Ishikawa (cell line): ENCODE measurements at regions not wholly inside any gene's neighbourhood (a gene's known extent, or its start where the extent isn't known, plus 50 kb on each side); places are given as distances from the start of the nearest gene placed in this dataset.

ENCODE experiments used
- CEBPB ChIP-seq: IDR thresholded peaks from 2 replicates; pipeline ENCODE4 v1.6.1; 2012
- CREB1 ChIP-seq: IDR thresholded peaks from 2 replicates; pipeline ENCODE4 v1.6.1; 2012; ENCODE audit warnings: low read depth
- EGR1 ChIP-seq: IDR thresholded peaks from 2 replicates; pipeline ENCODE4 v1.6.1; 2012
- EP300 ChIP-seq: IDR thresholded peaks from 2 replicates; pipeline ENCODE4 v1.6.1; 2012; ENCODE audit warnings: borderline replicate concordance
- FOXM1 ChIP-seq: IDR thresholded peaks from 2 replicates; pipeline ENCODE4 v1.6.1; 2012; ENCODE audit warnings: low read depth, borderline replicate concordance
- NFIC ChIP-seq: IDR thresholded peaks from 2 replicates; pipeline ENCODE4 v1.6.1; 2012
- RAD21 ChIP-seq: IDR thresholded peaks from 2 replicates; pipeline ENCODE4 v1.6.1; 2012; ENCODE audit warnings: low read depth
- TAF1 ChIP-seq: IDR thresholded peaks from 2 replicates; pipeline ENCODE4 v1.6.1; 2012; ENCODE audit warnings: low read depth, mild to moderate bottlenecking
- TCF12 ChIP-seq: IDR thresholded peaks from 2 replicates; pipeline ENCODE4 v1.6.1; 2012; ENCODE audit warnings: low read depth
- TEAD4 ChIP-seq: IDR thresholded peaks from 2 replicates; pipeline ENCODE4 v1.6.1; 2012
- YY1 ChIP-seq: IDR thresholded peaks from 2 replicates; pipeline ENCODE4 v1.6.1; 2012; ENCODE audit warnings: low read depth
- ZBTB7A ChIP-seq: IDR thresholded peaks from 2 replicates; pipeline ENCODE4 v1.6.1; 2012; ENCODE audit warnings: low read depth
- TF ChIP-seq, protein P1 (sequence below): IDR thresholded peaks from 2 replicates; pipeline ENCODE4 v1.6.1; 2012
- TF ChIP-seq, protein P2 (sequence below): IDR thresholded peaks from 2 replicates; pipeline ENCODE4 v1.6.1; 2012; ENCODE audit warnings: low read depth, mild to moderate bottlenecking
- TF ChIP-seq, protein P3 (sequence below): IDR thresholded peaks from 2 replicates; pipeline ENCODE4 v1.6.1; 2012

DNA sequence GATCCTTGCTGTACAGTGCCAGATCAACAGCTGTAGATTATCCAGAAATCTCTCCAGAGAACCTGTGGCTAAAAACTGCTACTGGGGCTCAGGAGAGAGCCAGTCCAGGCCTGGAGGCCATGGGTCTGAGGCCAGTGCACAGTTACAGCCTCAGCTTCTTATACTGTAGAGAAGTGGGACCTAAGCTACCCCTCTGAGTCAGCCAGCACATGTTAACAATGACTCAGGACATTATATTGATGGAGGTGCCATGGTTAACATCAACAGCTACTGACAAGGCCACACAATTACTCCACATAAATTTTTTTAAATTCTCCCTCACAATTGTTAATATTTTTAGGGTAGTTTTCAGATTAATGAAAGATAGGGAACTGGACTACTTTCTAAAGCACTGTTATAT lies 138.5 kb downstream of the RBM26 start:
- TF ChIP-seq TCF12 (no peak), YY1 (no peak)

DNA sequence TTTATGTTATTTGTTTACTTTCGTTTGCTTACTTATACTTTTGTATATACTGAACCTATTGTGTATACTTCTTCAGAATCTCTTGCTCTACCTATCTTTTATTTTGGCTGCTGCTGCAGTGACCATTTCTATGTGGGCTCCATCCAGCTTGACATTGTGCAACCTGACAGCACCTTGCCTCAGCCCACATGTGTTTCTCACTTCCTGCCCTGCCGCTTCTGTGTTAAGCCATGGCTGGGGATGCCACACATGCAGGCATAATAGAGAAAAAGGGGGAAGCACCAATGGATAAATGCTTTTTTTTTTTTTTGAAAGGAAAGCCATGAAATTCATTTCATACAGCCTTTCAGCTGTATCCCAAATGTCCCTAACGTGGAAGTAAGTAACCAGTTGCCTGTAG lies 147.6 kb downstream of the RBM26 start:
- TF ChIP-seq, protein P1, sequence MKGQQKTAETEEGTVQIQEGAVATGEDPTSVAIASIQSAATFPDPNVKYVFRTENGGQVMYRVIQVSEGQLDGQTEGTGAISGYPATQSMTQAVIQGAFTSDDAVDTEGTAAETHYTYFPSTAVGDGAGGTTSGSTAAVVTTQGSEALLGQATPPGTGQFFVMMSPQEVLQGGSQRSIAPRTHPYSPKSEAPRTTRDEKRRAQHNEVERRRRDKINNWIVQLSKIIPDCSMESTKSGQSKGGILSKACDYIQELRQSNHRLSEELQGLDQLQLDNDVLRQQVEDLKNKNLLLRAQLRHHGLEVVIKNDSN, result no peak
- no peak for TF ChIP-seq TEAD4
- TF ChIP-seq, protein P2, sequence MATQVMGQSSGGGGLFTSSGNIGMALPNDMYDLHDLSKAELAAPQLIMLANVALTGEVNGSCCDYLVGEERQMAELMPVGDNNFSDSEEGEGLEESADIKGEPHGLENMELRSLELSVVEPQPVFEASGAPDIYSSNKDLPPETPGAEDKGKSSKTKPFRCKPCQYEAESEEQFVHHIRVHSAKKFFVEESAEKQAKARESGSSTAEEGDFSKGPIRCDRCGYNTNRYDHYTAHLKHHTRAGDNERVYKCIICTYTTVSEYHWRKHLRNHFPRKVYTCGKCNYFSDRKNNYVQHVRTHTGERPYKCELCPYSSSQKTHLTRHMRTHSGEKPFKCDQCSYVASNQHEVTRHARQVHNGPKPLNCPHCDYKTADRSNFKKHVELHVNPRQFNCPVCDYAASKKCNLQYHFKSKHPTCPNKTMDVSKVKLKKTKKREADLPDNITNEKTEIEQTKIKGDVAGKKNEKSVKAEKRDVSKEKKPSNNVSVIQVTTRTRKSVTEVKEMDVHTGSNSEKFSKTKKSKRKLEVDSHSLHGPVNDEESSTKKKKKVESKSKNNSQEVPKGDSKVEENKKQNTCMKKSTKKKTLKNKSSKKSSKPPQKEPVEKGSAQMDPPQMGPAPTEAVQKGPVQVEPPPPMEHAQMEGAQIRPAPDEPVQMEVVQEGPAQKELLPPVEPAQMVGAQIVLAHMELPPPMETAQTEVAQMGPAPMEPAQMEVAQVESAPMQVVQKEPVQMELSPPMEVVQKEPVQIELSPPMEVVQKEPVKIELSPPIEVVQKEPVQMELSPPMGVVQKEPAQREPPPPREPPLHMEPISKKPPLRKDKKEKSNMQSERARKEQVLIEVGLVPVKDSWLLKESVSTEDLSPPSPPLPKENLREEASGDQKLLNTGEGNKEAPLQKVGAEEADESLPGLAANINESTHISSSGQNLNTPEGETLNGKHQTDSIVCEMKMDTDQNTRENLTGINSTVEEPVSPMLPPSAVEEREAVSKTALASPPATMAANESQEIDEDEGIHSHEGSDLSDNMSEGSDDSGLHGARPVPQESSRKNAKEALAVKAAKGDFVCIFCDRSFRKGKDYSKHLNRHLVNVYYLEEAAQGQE, result no peak
- no peak for TF ChIP-seq EGR1
- TF ChIP-seq FOXM1, result no peak
- TF ChIP-seq EP300, result no peak
- TF ChIP-seq ZBTB7A, result no peak
- TF ChIP-seq CREB1, result no peak
- no peak for TF ChIP-seq YY1
- no peak for TF ChIP-seq RAD21
- TF ChIP-seq TAF1, result no peak
- no peak for TF ChIP-seq NFIC
- no peak for TF ChIP-seq TCF12
- TF ChIP-seq, protein P3, sequence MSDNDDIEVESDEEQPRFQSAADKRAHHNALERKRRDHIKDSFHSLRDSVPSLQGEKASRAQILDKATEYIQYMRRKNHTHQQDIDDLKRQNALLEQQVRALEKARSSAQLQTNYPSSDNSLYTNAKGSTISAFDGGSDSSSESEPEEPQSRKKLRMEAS, result no peak
- no peak for TF ChIP-seq CEBPB

DNA sequence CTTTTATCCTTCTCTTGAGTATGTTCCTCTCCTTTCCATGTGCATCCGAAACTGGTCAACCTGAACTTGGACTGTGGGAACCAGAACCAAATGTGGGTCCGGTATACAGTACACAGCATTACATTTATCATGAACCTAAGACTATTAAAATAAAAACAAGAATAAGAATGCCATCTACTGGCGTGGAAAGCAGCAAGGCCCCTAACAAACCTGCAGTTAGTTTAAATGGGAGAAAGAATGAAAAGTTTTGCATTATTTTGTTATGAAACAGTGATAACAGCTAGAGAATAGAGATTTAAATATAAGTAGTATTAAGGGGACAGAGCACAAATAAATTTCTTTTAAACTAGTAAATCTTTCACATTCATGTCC lies 159.5 kb downstream of the RBM26 start:
- TF ChIP-seq RAD21 (peak; percentile 38), FOXM1 (no peak)

DNA sequence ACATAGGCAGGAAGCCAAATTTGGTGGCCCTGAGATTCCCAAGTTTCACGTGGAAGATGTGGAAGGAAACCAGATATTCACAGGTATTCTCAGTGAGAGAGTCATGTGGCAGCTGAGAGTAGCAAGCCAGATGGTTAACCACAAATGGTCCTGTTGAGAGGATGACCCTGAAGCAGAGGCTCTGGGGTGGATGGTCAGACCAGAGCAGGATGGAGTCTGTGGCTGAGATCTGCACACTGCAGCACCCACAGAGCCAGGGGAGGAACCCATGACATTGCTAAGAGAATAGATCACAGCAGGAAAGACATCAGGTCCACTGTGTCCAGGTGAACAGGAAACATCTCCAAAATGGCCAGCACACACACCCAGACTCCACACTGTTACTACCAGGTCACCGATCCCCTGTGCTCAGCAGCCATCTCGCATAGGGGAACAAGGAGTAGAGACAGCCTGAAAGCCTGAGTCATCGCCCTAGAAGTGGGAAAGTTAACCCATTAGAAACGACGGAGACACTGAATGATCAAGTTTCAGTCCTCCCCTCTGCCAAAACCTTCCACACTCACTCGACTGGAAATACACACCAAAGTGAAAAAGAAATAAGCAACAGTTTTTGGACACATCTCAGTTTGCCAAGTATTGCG lies 160.0 kb downstream of the RBM26 start:
- TF ChIP-seq CREB1 (no peak), FOXM1 (no peak)

DNA sequence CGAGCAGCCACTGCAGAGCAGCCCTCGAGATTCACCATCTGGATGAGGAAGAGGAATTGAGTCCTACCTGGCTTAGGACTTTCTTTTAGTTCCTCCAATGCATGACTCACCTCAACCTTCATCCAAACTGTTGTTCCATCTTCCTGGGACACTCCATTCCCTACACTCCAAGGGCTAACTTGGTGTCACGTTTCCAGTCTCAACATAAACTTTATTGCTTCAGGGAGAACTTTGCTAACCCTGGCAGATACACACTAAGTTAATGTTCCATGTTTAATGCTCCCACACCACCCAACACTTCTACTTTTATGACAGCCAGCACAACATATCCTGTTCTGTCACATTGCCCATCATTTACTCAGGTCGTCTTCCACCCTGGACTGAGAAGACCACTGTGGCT lies 164.4 kb downstream of the RBM26 start:
- TF ChIP-seq NFIC, result no peak
- TF ChIP-seq FOXM1, result no peak
- no peak for TF ChIP-seq CREB1
- TF ChIP-seq, protein P1, result no peak
- no peak for TF ChIP-seq TAF1
- TF ChIP-seq EGR1, result no peak
- no peak for TF ChIP-seq EP300
- no peak for TF ChIP-seq TCF12
- TF ChIP-seq, protein P3, result no peak
- no peak for TF ChIP-seq YY1
- no peak for TF ChIP-seq RAD21
- TF ChIP-seq CEBPB, result no peak
- TF ChIP-seq, protein P2, result no peak
- no peak for TF ChIP-seq ZBTB7A
- TF ChIP-seq TEAD4, result no peak

DNA sequence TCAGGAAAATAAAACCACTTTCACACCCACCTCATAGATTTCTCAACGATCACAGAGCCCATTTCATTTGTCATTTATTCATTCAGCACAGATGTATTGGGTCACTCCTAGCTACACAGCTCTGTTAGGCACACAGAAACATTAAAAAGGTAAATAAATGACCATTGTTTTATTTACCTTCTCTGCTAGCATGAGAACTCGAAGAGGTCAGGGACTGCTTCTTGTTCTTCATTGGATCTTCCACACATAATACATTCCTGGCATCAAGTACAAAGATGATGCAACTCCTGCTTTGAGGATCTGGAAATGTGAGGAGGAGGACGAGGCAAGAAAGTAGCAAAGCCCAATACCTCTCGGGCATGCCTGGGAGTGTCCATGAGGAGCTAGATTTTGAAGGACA lies 168.1 kb downstream of the RBM26 start:
- TF ChIP-seq RAD21 (no peak), EGR1 (no peak), YY1 (no peak), CREB1 (no peak), CEBPB (no peak), EP300 (no peak), FOXM1 (no peak), ZBTB7A (no peak), TEAD4 (no peak), TCF12 (no peak), TAF1 (no peak), NFIC (no peak)
- TF ChIP-seq, protein P2, result no peak
- TF ChIP-seq, protein P1, result no peak
- TF ChIP-seq, protein P3, result no peak
